Hepatocyte (in vitro differentiated cells): ENCODE measurements at regions not wholly inside any gene's neighbourhood (a gene's known extent, or its start where the extent isn't known, plus 50 kb on each side); places are given as distances from the start of the nearest gene placed in this dataset.

Source experiments
- CTCF ChIP-seq: fragments of 200-600 bp; sonication (generic); IDR thresholded peaks from 2 replicates; pipeline ENCODE4 v1.5.1; 2016; ENCODE audit warnings: antibody characterized with exemption, mild to moderate bottlenecking; ENCODE audit not compliant: poor library complexity
- EZH2phosphoT487 ChIP-seq: fragments of 200-600 bp; sonication (generic); IDR thresholded peaks from one replicate; pipeline ENCODE4 v1.6.1; 2018; ENCODE audit warnings: antibody characterized with exemption, mild to moderate bottlenecking, low read depth, moderate library complexity; ENCODE audit not compliant: unreplicated experiment, severe bottlenecking

- TF ChIP-seq CTCF (no peak), EZH2phosphoT487 (no peak)
Measured at GRCh38 chr18:43656547-43656946, 379.3 kb upstream of the SYT4 start.
